HT-29 (cell line): ENCODE measurements at regions not wholly inside any gene's neighbourhood (a gene's known extent, or its start where the extent isn't known, plus 50 kb on each side); places are given as distances from the start of the nearest gene placed in this dataset.
A peak's percentile ranks its signal among the peaks of the same experiment; 100 is the strongest.
"Not testable (repeated sequence)": the region's sequence is repeated elsewhere in the genome, so short reads cannot be mapped to it uniquely, and the experiment has no call there.

Experiments
- DNase-seq: peaks from one replicate; pipeline ENCODE4 v3.0.0-alpha.2; 2015; ENCODE audit warnings: low spot score

GRCh38 chr15:70576696-70577095, 186.7 kb downstream of the UACA start:
- no peak for DNase-seq

- DNase-seq, result no peak
Measured at GRCh38 chr15:70576276-70576675, 187.1 kb downstream of the UACA start.

DNA sequence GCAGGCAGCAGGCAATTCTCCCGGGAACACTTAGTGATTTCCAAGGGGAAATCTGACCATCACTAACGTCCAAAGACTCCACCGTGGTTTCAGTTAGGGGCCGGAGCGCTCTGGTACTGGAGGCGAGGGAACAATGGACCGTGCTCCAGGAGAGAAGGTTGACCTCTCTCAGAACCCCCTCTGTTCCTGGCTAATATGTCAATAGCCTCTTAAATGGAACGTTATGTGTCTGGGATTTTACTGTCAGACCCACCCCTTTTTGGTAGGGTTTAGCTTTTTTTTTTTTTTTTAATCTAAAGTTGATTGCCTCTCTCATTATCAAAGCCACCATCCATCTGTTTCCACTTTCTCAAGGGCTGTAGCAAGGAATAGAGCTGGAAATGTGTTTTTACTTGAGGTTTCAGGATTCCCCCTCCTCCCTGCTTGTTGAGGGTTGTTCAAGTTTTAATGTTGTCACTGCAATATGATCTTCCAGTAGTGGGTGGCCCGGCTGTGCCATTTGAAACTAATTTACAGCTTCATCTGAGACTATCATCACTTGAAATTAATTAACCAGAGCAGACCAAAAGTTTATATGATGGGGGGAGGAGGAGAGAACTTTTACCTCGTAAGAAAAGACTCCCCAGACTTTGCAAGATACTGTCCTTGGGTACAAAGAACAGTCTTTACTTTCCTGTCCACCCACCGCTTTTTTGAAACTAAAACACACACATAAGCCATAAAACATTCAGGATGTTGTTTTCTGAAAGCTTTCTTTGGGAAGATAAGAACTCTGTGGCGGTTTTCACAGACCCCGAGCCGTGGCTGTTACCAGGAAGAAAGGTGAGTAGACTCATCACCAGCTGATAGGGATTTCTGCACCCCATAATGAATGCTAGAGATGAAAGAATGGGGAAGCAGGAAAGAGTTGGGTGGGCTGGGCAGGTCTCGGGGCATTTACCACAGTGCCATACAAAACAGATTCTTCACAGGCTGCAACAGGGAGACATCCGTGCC, 187.8 kb downstream of the UACA start:
- peak; percentile 70 for DNase-seq

GRCh38 chr15:70574325-70574724, 189.0 kb downstream of the UACA start:
- DNase-seq, result not testable (repeated sequence)

DNA sequence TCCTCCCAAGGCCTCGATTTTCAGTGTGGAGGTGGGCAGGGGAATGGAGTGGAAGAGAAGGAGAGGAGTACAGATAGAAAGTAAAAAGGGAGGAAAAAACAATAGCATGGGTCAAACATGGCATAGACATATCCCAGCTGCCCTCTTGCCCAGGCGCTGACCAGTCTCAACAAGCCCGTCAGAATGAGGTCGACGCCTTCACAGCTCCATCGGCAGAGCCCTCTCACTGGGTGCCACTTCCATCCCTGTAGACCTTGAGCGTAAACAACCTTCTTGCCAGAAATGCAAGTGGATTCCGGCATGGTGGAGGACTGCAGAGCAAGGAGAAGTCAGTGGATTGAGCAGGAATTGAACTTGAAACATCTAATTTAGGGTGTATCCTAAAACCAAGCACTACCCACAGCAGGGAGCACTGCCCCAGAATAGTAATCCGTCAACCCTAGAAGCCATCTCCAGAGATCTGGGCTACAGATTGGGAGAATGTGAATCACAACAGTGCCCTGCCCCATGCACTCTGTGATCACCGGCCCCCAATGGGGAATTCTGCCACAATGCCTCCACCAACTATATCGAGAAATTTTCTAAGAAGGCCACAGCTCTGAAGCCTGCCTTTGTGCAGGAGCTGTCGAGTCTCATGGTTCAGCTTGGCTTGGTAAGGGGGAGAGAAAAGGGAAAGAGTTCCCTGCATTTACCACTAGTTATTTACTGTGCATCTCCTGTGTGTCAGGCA, 190.1 kb downstream of the UACA start:
- DNase-seq, result no peak

DNA sequence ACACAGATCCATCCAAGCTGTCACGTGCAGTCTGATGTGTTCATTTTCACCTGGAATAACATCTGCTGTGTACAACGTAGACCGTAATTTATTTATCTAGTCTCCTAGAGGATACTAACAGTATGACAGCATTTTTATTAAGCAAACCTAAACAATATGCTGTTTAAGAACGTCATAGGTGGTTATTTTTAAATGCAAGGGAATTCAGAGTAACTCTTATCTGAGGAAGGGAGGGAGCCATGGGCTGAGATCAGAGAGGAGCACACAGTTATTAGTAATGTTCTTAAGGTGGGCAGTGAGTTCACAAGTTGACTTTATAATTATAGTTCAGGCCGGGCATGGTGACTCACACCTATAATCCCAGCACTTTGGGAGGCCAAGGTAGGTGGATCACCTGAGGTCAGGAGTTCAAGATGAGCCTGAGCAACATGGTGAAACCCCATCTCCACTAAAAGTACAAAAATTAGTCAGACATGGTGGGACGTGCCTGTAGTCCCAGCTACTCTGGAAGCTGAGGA, 193.6 kb downstream of the UACA start:
- DNase-seq, result peak; percentile 84

DNA sequence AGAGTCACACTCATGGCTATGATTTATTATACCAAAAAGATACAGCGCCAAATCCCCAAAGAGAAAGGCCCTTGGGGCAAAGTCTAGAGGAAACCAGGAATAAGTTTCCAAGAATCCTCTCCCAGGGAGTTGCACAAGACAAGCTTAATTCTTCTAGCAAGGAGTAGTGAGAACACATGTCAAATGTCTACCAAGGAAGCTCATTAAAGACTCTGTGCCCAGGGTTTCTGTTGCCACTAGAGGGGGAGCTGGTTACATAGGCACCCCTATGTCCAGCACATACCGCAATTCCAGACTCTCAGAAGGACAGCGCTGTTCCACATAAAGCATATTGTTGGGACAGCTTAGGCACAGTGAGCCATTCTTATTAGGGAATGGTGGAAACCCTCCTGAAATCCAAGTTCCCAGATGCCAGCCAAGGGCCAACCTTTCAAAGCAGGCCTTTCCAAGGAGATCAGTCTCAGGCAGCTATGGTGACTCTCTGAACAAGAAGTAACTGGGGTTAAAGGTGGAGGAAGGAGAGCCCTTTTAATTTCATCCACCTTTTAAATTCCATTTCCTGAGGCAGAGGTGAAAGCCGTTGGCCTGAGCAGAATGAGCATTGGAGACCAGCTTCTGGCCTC, 194.2 kb downstream of the UACA start:
- peak; percentile 94 for DNase-seq

GRCh38 chr15:70566989-70567388, 196.4 kb downstream of the UACA start:
- no peak for DNase-seq

DNA sequence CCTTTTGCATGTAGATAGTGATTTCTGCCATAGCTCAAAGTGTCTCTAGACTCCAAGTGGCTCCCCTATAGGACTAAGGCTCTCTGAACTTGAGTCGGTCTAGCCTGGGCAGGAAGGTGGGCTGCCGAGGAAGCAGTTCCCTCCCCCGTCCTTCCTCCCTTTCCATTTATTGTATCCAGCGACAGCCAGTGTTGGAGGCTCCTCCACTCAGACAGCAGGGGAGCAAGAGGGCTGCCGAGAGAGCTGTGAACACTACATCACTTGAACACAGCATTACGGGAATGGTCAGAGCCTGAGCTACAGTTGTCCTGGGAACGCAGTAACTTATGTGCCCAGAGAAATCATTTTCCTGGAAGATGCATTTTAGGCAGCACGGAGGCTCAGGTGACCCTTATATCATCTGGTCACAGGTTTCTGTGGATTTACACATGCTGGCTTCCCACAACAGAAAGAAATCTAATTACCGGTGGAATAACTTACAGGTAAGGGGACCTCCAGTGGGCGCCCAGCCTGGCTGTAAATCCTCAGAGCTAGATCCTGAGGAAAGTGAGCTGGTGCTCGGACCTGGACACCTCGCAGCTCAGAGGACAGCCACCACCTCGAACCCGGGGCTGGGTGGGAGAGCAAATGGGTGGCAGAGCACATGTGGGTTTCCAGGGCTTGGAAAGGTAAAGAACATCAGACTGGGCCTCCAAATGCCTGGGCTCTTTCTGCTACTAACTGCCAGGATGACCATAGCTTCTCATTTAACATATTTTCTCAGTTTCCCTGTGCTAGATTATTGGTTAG, 197.1 kb downstream of the UACA start:
- no peak for DNase-seq

- no peak for DNase-seq
Measured at GRCh38 chr15:70563561-70564095, 199.7 kb downstream of the UACA start.

DNA sequence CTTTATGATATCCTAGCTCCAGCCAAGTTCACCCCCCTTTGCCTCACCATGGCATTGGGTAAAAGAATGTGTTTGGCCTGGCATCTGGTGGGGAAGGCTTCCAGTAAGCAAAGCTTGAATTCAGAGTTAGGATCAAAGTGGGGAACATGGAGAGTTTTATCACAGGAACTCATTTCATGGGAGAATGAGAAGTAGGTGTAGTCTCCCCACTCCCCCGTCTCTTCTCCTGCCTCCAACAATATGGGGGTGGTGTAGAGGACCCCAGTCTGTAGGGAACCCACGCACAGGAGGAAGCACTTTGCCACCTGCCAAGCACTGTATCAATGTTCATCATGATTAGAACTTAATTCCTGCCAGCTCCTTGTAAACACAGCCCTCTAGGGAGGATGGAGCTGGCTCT, 200.5 kb downstream of the UACA start:
- no peak for DNase-seq

DNA sequence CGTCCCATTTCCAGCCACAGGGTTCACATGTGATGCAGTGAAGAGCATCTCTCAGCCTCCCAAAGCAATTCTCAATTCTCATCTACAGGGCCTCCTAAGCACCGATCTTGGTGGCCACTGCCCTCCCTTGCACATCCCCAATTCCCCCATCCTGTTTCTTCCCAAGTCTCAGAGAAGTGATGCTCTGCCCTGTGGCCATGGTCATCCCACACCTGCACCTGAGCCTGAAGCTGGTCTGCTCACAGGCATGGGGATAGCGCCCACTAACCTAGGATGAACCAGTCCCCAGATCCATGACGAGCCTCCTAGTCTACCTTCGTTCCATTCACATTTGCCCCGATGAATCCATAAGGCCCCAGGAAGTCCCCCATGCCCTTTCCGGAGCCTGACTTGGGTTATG, 201.5 kb downstream of the UACA start:
- DNase-seq, result no peak

GRCh38 chr15:70560617-70561328, 202.6 kb downstream of the UACA start:
- DNase-seq, result no peak

- DNase-seq, result no peak
Measured at GRCh38 chr15:70559265-70560239, 203.8 kb downstream of the UACA start.

DNA sequence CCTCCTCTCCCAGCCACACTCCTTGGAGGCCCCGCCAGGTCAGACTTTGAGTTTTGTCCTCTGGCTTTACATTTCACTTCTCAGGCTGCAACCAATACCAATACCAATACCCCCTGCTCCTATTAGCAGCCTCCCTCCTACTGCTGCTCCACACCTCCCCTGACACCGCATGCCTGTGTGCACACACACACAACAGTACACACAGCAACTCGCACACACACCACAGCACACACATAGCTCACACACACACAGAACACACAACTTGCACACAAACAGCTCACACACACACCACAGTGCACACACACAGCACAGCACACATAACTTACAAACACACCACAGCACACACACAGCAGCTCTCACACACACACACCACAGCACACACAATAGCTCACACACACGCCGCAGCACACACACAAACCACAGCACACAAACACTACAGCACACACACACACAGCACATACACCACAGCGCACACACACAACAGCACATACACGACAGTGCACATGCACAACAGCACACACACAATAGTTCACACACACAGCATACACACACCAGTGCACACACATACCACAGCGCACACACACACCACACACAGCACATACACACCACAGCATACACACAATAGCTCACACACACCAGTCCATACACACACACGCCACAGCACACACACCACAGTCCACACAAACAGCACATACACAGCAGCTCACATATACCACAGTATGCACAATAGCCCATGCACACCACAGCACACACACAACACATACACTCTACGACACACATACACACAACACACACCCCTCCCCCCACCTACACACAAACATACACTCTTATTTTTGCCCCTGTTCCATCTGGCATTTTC, 204.7 kb downstream of the UACA start:
- no peak for DNase-seq

GRCh38 chr15:70557521-70558258, 205.7 kb downstream of the UACA start:
- DNase-seq, result no peak

- DNase-seq, result no peak
Measured at GRCh38 chr15:70556779-70557178, 206.6 kb downstream of the UACA start.
